Endodermal cell (in vitro differentiated cells): ENCODE measurements at regions not wholly inside any gene's neighbourhood (a gene's known extent, or its start where the extent isn't known, plus 50 kb on each side); places are given as distances from the start of the nearest gene placed in this dataset.

Experiments
- DNase-seq: peaks from one replicate; pipeline ENCODE4 v3.0.0-alpha.2; 2017
- H3K27ac ChIP-seq: 2 replicates; pipeline ENCODE4 v1.5.1; 2013; ENCODE audit warnings: mild to moderate bottlenecking, low read depth, low read length, moderate library complexity
- H3K27me3 ChIP-seq: 2 replicates; pipeline ENCODE4 v1.6.1; 2013; ENCODE audit warnings: mild to moderate bottlenecking, low read length, moderate library complexity; ENCODE audit not compliant: insufficient read depth, control insufficient read depth, poor library complexity, severe bottlenecking
- H3K36me3 ChIP-seq: 2 replicates; pipeline ENCODE4 v1.7.0; 2013; ENCODE audit warnings: mild to moderate bottlenecking, low read length, moderate library complexity; ENCODE audit not compliant: control insufficient read depth, insufficient read depth
- H3K4me1 ChIP-seq: one replicate; pipeline ENCODE4 v1.7.0; 2013; ENCODE audit warnings: low read length; ENCODE audit not compliant: control insufficient read depth, insufficient read depth
- H3K4me3 ChIP-seq: 2 replicates; pipeline ENCODE4 v1.5.1; 2013; ENCODE audit warnings: mild to moderate bottlenecking, low read length, moderate library complexity
- H3K9ac ChIP-seq: 2 replicates; pipeline ENCODE4 v1.6.1; 2013; ENCODE audit warnings: mild to moderate bottlenecking, low read length, moderate library complexity; ENCODE audit not compliant: poor library complexity, severe bottlenecking; ENCODE audit errors: extremely low read depth
- H3K9me3 ChIP-seq: 2 replicates; pipeline ENCODE4 v1.6.1; 2013; ENCODE audit warnings: mild to moderate bottlenecking, low read length, moderate library complexity; ENCODE audit not compliant: control insufficient read depth
- H3K27ac Mint-ChIP-seq: 2 replicates; pipeline ENCODE4 v1.8.0; 2020; ENCODE audit warnings: mixed read lengths
- H3K27me3 Mint-ChIP-seq: 2 replicates; pipeline ENCODE4 v1.8.0; 2021; ENCODE audit warnings: mild to moderate bottlenecking, mixed read lengths; ENCODE audit not compliant: insufficient read depth
- H3K36me3 Mint-ChIP-seq: 2 replicates; pipeline ENCODE4 v1.8.0; 2020; ENCODE audit warnings: low read depth, mixed read lengths
- H3K4me1 Mint-ChIP-seq: 2 replicates; pipeline ENCODE4 v1.8.0; 2020; ENCODE audit warnings: mixed read lengths
- H3K4me3 Mint-ChIP-seq: 2 replicates; pipeline ENCODE4 v1.8.0; 2020; ENCODE audit warnings: mild to moderate bottlenecking, moderate library complexity, mixed read lengths
- H3K9me3 Mint-ChIP-seq: 2 replicates; pipeline ENCODE4 v1.8.0; 2020; ENCODE audit warnings: mild to moderate bottlenecking, mixed read lengths
- WGBS, 2 experiments: methylation state at CpG; one replicate each; pipeline versions ENCODE4 v1.1.5 to v1.1.7; 2013; ENCODE audit warnings: missing lambda C conversion rate in 2 of 2, mixed read lengths in 1 of 2; ENCODE audit not compliant: insufficient coverage in 1 of 2, insufficient read length in 1 of 2; 5-methylcytosine and 5-hydroxymethylcytosine counted together
- TF ChIP-seq, protein P1 (sequence below): fragments of 200-600 bp; sonication (generic); conservative IDR thresholded peaks from 2 replicates; pipeline ENCODE4 v1.5.0; 2021; ENCODE audit warnings: antibody characterized with exemption, mild to moderate bottlenecking

DNA sequence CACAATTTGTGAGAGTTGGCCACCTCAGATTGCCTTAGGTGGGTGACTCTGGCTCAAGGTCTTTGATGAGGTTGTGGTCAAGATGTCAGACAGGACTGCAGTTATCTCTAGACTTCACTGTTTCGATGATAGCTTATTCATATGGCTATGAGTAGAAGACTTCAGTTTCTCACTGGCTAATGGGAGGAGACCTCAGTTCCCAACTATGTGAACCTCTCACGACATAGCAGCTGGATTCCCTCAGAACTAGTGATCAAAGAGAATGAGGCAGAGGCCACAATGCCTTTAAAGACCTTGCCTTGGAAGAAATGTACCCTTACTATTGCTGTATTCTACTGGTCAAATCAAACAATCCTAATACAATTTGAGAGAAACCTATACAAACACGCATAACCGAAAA lies 607.5 kb upstream of the ROBO2 start:
- no peaks in the 10 kb centered on the region for H3K36me3 ChIP-seq
- H3K4me1 Mint-ChIP-seq: no peaks in the 10 kb centered on the region
- no peaks in the 10 kb centered on the region for H3K27me3 ChIP-seq
- no peak overlapping the region for H3K9ac ChIP-seq
- no peaks in the 10 kb centered on the region for H3K27me3 Mint-ChIP-seq
- WGBS, 2 experiments: 93 to 100% methylated on average over 1 to 4 of the region's 4 CpGs
- DNase-seq: no peak
- H3K27ac ChIP-seq: no peak overlapping the region
- no peaks in the 10 kb centered on the region for H3K9me3 ChIP-seq
- no peak overlapping the region for H3K27ac Mint-ChIP-seq
- TF ChIP-seq, protein P1, sequence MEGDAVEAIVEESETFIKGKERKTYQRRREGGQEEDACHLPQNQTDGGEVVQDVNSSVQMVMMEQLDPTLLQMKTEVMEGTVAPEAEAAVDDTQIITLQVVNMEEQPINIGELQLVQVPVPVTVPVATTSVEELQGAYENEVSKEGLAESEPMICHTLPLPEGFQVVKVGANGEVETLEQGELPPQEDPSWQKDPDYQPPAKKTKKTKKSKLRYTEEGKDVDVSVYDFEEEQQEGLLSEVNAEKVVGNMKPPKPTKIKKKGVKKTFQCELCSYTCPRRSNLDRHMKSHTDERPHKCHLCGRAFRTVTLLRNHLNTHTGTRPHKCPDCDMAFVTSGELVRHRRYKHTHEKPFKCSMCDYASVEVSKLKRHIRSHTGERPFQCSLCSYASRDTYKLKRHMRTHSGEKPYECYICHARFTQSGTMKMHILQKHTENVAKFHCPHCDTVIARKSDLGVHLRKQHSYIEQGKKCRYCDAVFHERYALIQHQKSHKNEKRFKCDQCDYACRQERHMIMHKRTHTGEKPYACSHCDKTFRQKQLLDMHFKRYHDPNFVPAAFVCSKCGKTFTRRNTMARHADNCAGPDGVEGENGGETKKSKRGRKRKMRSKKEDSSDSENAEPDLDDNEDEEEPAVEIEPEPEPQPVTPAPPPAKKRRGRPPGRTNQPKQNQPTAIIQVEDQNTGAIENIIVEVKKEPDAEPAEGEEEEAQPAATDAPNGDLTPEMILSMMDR: no peak
- no peaks in the 10 kb centered on the region for H3K36me3 Mint-ChIP-seq
- H3K9me3 Mint-ChIP-seq: no peaks in the 10 kb centered on the region
- no peak overlapping the region for H3K4me3 ChIP-seq
- no peak overlapping the region for H3K4me3 Mint-ChIP-seq
- no peaks in the 10 kb centered on the region for H3K4me1 ChIP-seq

DNA sequence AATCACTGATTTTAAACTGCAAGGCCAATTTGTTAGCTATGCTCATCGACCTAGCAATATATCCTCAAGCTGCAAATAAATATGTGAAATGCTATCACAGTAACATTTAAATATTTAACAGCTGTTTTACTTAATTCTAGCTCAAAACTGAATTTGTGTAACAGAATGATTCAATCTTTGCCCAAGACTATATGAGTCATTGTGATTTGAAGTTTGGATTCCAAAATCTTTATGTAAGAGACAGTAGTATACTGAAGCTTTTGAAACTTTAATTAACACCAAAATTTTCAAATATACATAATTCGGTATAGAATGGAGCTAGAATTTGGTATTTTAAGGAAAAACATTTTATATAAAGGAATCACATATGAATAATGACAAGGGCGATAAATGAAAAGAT lies 603.0 kb upstream of the ROBO2 start:
- no peak overlapping the region for H3K4me3 ChIP-seq
- no peaks in the 10 kb centered on the region for H3K4me1 ChIP-seq
- H3K9me3 Mint-ChIP-seq: no peaks in the 10 kb centered on the region
- WGBS, 2 experiments: 88% methylated on average over 2 of the region's 3 CpGs; no CpG with 5 or more reads in 1 of the 2 experiments
- H3K9me3 ChIP-seq: no peaks in the 10 kb centered on the region
- H3K36me3 ChIP-seq: no peaks in the 10 kb centered on the region
- H3K27me3 Mint-ChIP-seq: no peaks in the 10 kb centered on the region
- no peak overlapping the region for H3K27ac Mint-ChIP-seq
- no peak overlapping the region for H3K4me3 Mint-ChIP-seq
- no peaks in the 10 kb centered on the region for H3K36me3 Mint-ChIP-seq
- H3K27me3 ChIP-seq: no peaks in the 10 kb centered on the region
- no peak overlapping the region for H3K9ac ChIP-seq
- peaks cover 5% of the 10 kb centered on the region for H3K4me1 Mint-ChIP-seq
- no peak for DNase-seq
- H3K27ac ChIP-seq: no peak overlapping the region
- TF ChIP-seq, protein P1: no peak

DNA sequence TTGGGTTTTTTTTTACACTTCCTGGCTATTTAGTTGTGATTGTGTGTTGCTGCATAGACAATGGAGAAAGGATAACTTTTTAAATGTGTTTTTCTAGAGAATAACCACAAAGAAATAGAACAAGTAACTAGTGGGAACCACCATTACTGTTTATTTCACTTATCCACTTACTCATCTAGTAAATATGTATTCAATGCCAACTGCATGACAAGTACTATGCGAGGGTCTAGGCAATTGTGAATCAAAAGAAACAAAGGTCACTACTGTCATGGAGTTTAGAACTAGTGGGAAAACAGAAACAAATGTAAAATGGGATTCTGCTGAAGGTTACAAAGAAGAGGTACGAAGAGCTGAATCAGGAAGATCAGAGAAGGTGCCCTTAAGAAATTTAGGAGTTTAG lies 600.9 kb upstream of the ROBO2 start:
- Histone ChIP-seq H3K36me3 (no peaks in the 10 kb centered on the region), H3K4me3 (no peak overlapping the region), H3K27me3 (no peaks in the 10 kb centered on the region), H3K27ac (no peak overlapping the region), H3K9me3 (no peaks in the 10 kb centered on the region), H3K4me1 (no peaks in the 10 kb centered on the region), H3K9ac (no peak overlapping the region)
- Mint-ChIP-seq H3K27me3 (no peaks in the 10 kb centered on the region), H3K4me1 (peaks cover 5% of the 10 kb centered on the region), H3K9me3 (no peaks in the 10 kb centered on the region), H3K27ac (peak overlapping the region; percentile 27), H3K4me3 (no peak overlapping the region), H3K36me3 (no peaks in the 10 kb centered on the region)
- TF ChIP-seq, protein P1: no peak
- WGBS, 2 experiments: 71 to 75% methylated on average over 2 of the region's 2 CpGs
- DNase-seq: no peak
